PC-3 (cell line): ENCODE measurements at regions not wholly inside any gene's neighbourhood (a gene's known extent, or its start where the extent isn't known, plus 50 kb on each side); places are given as distances from the start of the nearest gene placed in this dataset.

Experiments
- EZH2 ChIP-seq: fragments of 300-600 bp; sonication (generic); IDR thresholded peaks from one replicate; pipeline ENCODE4 v1.6.1; 2017; ENCODE audit warnings: antibody characterized with exemption, mild to moderate bottlenecking, low read length; ENCODE audit not compliant: unreplicated experiment
- TF ChIP-seq, protein P1 (sequence below): fragments of 300-600 bp; sonication (generic); conservative IDR thresholded peaks from 2 replicates; pipeline ENCODE4 v1.5.1; 2017; ENCODE audit warnings: antibody characterized with exemption, low read depth, mild to moderate bottlenecking, low read length

- TF ChIP-seq, protein P1, sequence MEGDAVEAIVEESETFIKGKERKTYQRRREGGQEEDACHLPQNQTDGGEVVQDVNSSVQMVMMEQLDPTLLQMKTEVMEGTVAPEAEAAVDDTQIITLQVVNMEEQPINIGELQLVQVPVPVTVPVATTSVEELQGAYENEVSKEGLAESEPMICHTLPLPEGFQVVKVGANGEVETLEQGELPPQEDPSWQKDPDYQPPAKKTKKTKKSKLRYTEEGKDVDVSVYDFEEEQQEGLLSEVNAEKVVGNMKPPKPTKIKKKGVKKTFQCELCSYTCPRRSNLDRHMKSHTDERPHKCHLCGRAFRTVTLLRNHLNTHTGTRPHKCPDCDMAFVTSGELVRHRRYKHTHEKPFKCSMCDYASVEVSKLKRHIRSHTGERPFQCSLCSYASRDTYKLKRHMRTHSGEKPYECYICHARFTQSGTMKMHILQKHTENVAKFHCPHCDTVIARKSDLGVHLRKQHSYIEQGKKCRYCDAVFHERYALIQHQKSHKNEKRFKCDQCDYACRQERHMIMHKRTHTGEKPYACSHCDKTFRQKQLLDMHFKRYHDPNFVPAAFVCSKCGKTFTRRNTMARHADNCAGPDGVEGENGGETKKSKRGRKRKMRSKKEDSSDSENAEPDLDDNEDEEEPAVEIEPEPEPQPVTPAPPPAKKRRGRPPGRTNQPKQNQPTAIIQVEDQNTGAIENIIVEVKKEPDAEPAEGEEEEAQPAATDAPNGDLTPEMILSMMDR = no peak
- no peak for TF ChIP-seq EZH2
Measured at GRCh38 chr18:44036501-44036900, 644.2 kb upstream of the SETBP1 start.
